H1 (cell line): ENCODE measurements at regions not wholly inside any gene's neighbourhood (a gene's known extent, or its start where the extent isn't known, plus 50 kb on each side); places are given as distances from the start of the nearest gene placed in this dataset.

Source experiments
- CEBPB ChIP-seq: IDR thresholded peaks from 2 replicates; pipeline ENCODE4 v1.6.1; 2012; ENCODE audit warnings: low read depth, low read length
- EZH2 ChIP-seq: fragments of 200-600 bp; sonication (generic); IDR thresholded peaks from 2 replicates; pipeline ENCODE4 v1.7.1; 2012; ENCODE audit warnings: low read depth, mild to moderate bottlenecking, moderate library complexity, low read length, inconsistent platforms; ENCODE audit not compliant: severe bottlenecking
- KDM5A ChIP-seq: fragments of 200-600 bp; IDR thresholded peaks from 2 replicates; pipeline ENCODE4 v1.7.1; 2012; ENCODE audit warnings: mild to moderate bottlenecking, low read length, inconsistent platforms, mixed read lengths
- MAFK ChIP-seq: IDR thresholded peaks from 2 replicates; pipeline ENCODE4 v1.6.1; 2012; ENCODE audit warnings: low read depth, mild to moderate bottlenecking, improper control_type of control experiment, low read length
- POLR2A ChIP-seq, 2 experiments: IDR thresholded peaks; 1 replicate in 1 of 2; 2 replicates in 1 of 2; pipeline ENCODE4 v1.6.1; 2011; ENCODE audit warnings: low read depth in 2 of 2, low read length in 2 of 2, mild to moderate bottlenecking in 2 of 2; ENCODE audit errors: control extremely low read depth in 1 of 2
- POLR2AphosphoS5 ChIP-seq: IDR thresholded peaks from 2 replicates; pipeline ENCODE4 v1.6.1; 2011; ENCODE audit warnings: low read depth, low read length
- RXRA ChIP-seq: IDR thresholded peaks from 2 replicates; pipeline ENCODE4 v1.6.1; 2011; ENCODE audit warnings: low read depth, mild to moderate bottlenecking, low read length, moderate library complexity; ENCODE audit not compliant: insufficient read depth
- SP1 ChIP-seq: IDR thresholded peaks from 2 replicates; pipeline ENCODE4 v1.6.1; 2011; ENCODE audit warnings: low read depth, low read length
- SP2 ChIP-seq: IDR thresholded peaks from 2 replicates; pipeline ENCODE4 v1.6.1; 2012; ENCODE audit warnings: mild to moderate bottlenecking, low read length, inconsistent platforms
- TAF1 ChIP-seq: IDR thresholded peaks from 2 replicates; pipeline ENCODE4 v1.6.1; 2011; ENCODE audit warnings: mild to moderate bottlenecking, low read depth, low read length
- TF ChIP-seq, protein P1 (sequence below), 3 experiments: IDR thresholded peaks; 1 replicate in 2 of 3; 2 replicates in 1 of 3; pipeline versions ENCODE4 v1.5.1 to v1.6.1; 2011; ENCODE audit warnings: low read length in 3 of 3, mild to moderate bottlenecking in 3 of 3, inconsistent platforms in 2 of 3, low read depth in 1 of 3, moderate library complexity in 1 of 3; ENCODE audit not compliant: insufficient read depth in 1 of 3; ENCODE audit errors: control extremely low read depth in 1 of 3
- TF ChIP-seq, protein P2 (sequence below): IDR thresholded peaks from 2 replicates; pipeline ENCODE4 v1.6.1; 2012; ENCODE audit warnings: inconsistent platforms

DNA sequence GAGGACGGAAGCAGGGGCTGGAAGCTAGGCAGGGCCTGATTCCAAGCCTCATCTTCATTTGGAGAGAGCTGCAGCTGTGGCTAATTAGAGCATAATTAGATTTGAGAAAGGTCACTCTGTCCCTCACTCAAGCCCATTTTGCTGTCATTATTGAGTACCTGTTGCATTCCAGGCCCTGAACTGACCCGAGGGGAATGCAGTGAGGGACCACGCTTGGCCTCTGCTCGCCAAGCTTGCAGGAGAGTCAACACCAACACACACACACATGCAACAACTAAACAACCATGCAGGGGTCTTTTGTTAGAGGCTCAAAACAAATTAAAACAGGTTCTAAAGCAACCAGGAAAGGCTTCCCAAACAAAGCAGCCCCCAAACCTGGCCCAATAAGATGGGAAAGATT lies 52.7 kb upstream of the MAMLD1 start:
- TF ChIP-seq, protein P1, sequence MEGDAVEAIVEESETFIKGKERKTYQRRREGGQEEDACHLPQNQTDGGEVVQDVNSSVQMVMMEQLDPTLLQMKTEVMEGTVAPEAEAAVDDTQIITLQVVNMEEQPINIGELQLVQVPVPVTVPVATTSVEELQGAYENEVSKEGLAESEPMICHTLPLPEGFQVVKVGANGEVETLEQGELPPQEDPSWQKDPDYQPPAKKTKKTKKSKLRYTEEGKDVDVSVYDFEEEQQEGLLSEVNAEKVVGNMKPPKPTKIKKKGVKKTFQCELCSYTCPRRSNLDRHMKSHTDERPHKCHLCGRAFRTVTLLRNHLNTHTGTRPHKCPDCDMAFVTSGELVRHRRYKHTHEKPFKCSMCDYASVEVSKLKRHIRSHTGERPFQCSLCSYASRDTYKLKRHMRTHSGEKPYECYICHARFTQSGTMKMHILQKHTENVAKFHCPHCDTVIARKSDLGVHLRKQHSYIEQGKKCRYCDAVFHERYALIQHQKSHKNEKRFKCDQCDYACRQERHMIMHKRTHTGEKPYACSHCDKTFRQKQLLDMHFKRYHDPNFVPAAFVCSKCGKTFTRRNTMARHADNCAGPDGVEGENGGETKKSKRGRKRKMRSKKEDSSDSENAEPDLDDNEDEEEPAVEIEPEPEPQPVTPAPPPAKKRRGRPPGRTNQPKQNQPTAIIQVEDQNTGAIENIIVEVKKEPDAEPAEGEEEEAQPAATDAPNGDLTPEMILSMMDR (IDR thresholded peaks at IDR 0.05; ENCODE audit: control extremely low read depth in 1 of 3, insufficient read depth in 1 of 3, low read depth in 1 of 3, low read length in 3 of 3): no peak
- TF ChIP-seq POLR2AphosphoS5 (no peak), RXRA (no peak), TAF1 (no peak), POLR2A (IDR thresholded peaks at IDR 0.05; ENCODE audit: control extremely low read depth in 1 of 2, low read depth in 2 of 2, low read length in 2 of 2) (no peak), KDM5A (no peak), EZH2 (no peak), SP1 (no peak), MAFK (no peak), SP2 (no peak), CEBPB (no peak)
- TF ChIP-seq, protein P2, sequence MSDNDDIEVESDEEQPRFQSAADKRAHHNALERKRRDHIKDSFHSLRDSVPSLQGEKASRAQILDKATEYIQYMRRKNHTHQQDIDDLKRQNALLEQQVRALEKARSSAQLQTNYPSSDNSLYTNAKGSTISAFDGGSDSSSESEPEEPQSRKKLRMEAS: no peak
